ENCODE measurements at regions not wholly inside any gene's neighbourhood (a gene's known extent, or its start where the extent isn't known, plus 50 kb on each side); places are given as distances from the start of the nearest gene placed in this dataset.

DNA sequence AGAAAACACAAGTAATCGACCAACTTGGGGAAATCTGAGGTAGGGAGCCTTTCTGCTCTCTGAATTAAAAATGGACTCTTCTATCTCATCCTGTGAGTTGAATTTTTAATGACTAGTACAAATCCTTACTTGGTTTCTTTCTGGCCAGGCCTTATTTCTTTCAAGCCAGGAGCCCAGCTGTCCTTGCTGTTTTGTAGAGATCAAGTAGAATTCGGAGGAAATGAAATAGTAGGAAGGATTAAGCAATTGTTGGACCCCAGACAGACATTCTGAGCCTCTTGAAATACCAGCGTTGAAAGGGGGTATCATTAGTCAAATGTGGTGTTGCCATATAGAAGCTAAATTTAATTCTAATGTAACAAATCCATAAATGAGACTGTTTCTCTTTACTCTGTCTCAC lies 53.7 kb upstream of the SMIM15 start:
- TF ChIP-seq, protein P1, sequence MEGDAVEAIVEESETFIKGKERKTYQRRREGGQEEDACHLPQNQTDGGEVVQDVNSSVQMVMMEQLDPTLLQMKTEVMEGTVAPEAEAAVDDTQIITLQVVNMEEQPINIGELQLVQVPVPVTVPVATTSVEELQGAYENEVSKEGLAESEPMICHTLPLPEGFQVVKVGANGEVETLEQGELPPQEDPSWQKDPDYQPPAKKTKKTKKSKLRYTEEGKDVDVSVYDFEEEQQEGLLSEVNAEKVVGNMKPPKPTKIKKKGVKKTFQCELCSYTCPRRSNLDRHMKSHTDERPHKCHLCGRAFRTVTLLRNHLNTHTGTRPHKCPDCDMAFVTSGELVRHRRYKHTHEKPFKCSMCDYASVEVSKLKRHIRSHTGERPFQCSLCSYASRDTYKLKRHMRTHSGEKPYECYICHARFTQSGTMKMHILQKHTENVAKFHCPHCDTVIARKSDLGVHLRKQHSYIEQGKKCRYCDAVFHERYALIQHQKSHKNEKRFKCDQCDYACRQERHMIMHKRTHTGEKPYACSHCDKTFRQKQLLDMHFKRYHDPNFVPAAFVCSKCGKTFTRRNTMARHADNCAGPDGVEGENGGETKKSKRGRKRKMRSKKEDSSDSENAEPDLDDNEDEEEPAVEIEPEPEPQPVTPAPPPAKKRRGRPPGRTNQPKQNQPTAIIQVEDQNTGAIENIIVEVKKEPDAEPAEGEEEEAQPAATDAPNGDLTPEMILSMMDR (IDR thresholded peaks at IDR 0.05; ENCODE audit: low read depth, low read length, missing control alignments) = no peak
- DNase-seq (ENCODE audit: extremely low read depth, low read depth) = no peak
- H3K4me3 ChIP-seq (replicated peaks; ENCODE audit: low read depth, low read length) = no peak overlapping the region

- DNase-seq (ENCODE audit: extremely low read depth, low read depth) = no peak
- no peak overlapping the region for H3K4me3 ChIP-seq (replicated peaks; ENCODE audit: low read depth, low read length)
- TF ChIP-seq, protein P1 (IDR thresholded peaks at IDR 0.05; ENCODE audit: low read depth, low read length, missing control alignments) = no peak
These were observed 54.5 kb upstream of the SMIM15 start for GRCh38 chr5:61216741-61217140.

GRCh38 chr5:61217214-61217613 lies 54.9 kb upstream of the SMIM15 start:
- no peak overlapping the region for H3K4me3 ChIP-seq (replicated peaks; ENCODE audit: low read depth, low read length)
- DNase-seq (ENCODE audit: extremely low read depth, low read depth) = no peak
- TF ChIP-seq, protein P1 (IDR thresholded peaks at IDR 0.05; ENCODE audit: low read depth, low read length, missing control alignments) = no peak

DNA sequence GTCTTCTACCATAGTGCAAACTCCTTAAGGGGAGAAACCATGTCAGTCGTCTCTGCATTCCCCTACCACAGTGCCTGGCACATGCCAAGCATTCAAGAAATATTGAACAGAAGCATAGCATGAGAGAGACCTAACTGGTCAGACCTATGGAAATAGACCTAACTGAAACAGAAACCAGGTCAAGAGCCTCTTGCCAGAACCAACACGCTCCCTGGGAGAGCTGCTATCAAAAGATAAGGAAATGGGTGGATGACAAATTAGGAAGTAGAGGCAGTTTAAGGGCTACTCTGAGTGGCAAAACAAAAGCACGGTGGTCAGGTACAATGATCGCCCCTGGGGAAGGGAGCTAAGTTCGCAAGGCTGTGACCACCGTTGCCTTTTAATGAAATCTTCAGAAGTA lies 66.0 kb upstream of the SMIM15 start:
- H3K4me3 ChIP-seq (replicated peaks; ENCODE audit: low read depth, low read length) = no peak overlapping the region
- no peak for DNase-seq (ENCODE audit: extremely low read depth, low read depth)
- TF ChIP-seq, protein P1 (IDR thresholded peaks at IDR 0.05; ENCODE audit: low read depth, low read length, missing control alignments) = no peak

GRCh38 chr5:61228691-61229280 lies 66.5 kb upstream of the SMIM15 start:
- TF ChIP-seq, protein P1 (IDR thresholded peaks at IDR 0.05; ENCODE audit: low read depth, low read length, missing control alignments) = no peak
- H3K4me3 ChIP-seq (replicated peaks; ENCODE audit: low read depth, low read length) = no peak overlapping the region
- DNase-seq (ENCODE audit: extremely low read depth, low read depth) = no peak

- TF ChIP-seq, protein P1 (IDR thresholded peaks at IDR 0.05; ENCODE audit: low read depth, low read length, missing control alignments) = no peak
- DNase-seq (ENCODE audit: extremely low read depth, low read depth) = no peak
- H3K4me3 ChIP-seq (replicated peaks; ENCODE audit: low read depth, low read length) = no peak overlapping the region
These were observed 67.1 kb upstream of the SMIM15 start for GRCh38 chr5:61229416-61229815.

DNA sequence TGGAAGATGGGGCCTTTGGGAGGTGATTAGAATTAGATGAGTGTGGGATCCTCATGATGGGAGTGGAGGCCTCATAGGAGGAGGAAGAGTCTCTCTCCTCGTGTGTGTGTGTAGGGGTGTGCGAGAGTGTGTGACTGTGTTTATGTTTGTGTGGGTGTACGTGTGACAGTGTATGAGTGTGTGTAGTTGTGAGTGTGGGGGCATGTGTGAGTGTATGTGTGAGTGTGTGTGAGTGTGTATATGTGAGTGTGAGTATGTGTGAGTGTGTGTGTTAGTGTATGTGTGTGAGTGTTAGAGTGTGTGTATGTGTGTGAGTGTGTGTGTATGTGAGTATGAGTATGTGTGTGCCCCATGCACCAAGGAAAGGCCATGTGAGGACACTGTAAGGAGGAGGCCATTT lies 68.2 kb upstream of the SMIM15 start:
- TF ChIP-seq, protein P1 (IDR thresholded peaks at IDR 0.05; ENCODE audit: low read depth, low read length, missing control alignments) = no peak
- DNase-seq (ENCODE audit: extremely low read depth, low read depth) = no peak
- H3K4me3 ChIP-seq (replicated peaks; ENCODE audit: low read depth, low read length) = no peak overlapping the region
